ENCODE measurements at regions not wholly inside any gene's neighbourhood (a gene's known extent, or its start where the extent isn't known, plus 50 kb on each side); places are given as distances from the start of the nearest gene placed in this dataset.

DNA sequence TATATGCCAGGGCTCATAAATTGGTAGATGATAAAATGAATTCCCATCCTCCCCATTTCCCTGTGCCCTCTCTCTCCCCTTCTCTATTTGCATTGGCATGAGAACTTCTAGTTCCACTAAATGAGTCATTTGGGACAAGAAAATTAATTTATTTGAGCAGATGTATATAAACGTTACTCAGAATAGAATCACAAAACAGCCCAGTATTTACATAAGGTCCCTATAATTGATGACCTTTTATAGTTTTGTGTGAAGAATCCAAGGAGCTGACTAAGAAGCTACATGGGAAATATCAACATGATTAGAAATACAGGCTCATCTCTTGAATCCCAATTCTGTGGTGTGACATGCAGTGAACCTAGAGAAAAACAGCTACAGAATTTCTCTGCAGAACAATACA lies 617.7 kb upstream of the NR2F2 start:
- Histone ChIP-seq H3K4me1 (replicated peaks in 1 of 4; ENCODE audit: control insufficient read depth in 3 of 4, insufficient read depth in 4 of 4, low read length in 3 of 4) (peaks cover 0 to 5% (median 2%) of the 10 kb centered on the region in 4 experiments; a peak in 4 of 7 replicates), H4K5ac (ENCODE audit: insufficient read length, low read depth, low read length) (no peak overlapping the region), H3K4me3 (ENCODE audit: extremely low read depth in 1 of 4, insufficient read depth in 2 of 4, low read depth in 3 of 4, low read length in 4 of 4) (no peak overlapping the region), H3K56ac (replicated peaks; ENCODE audit: insufficient read length, low read depth, low read length) (no peak overlapping the region), H3K4ac (replicated peaks; ENCODE audit: insufficient read length, low read depth, low read length) (no peak overlapping the region), H3K23me2 (ENCODE audit: low read depth, low read length) (no peaks in the 10 kb centered on the region), H2BK5ac (ENCODE audit: low read depth, low read length) (no peak overlapping the region), H3K27ac (ENCODE audit: low read depth, low read length) (no peak overlapping the region), H3K23ac (ENCODE audit: insufficient read length) (no peak overlapping the region), H3K79me1 (ENCODE audit: low read depth, low read length) (no peaks in the 10 kb centered on the region), H3K27me3 (replicated peaks in 1 of 4; ENCODE audit: control insufficient read depth in 3 of 4, extremely low read depth in 1 of 4, insufficient read depth in 3 of 4, low read length in 3 of 4) (peaks cover 0 to 1% (median 0%) of the 10 kb centered on the region in 4 experiments; a peak in 1 of 7 replicates), H2BK15ac (ENCODE audit: low read length) (no peak overlapping the region), H3K14ac (ENCODE audit: insufficient read length) (no peak overlapping the region), H4K20me1 (replicated peaks in 1 of 2; ENCODE audit: control insufficient read depth in 1 of 2, insufficient read depth in 2 of 2, low read length in 2 of 2) (no peaks in the 10 kb centered on the region), H3K36me3 (ENCODE audit: control insufficient read depth in 2 of 4, insufficient read depth in 4 of 4, low read length in 3 of 4) (no peaks in the 10 kb centered on the region), H3K18ac (ENCODE audit: extremely low read depth, low read length) (no peak overlapping the region), H3K79me2 (ENCODE audit: control insufficient read depth in 1 of 2, insufficient read depth in 2 of 2, low read length in 2 of 2) (no peaks in the 10 kb centered on the region), H2AFZ (ENCODE audit: low read length) (no peak overlapping the region), H3K9me3 (ENCODE audit: insufficient read depth in 2 of 2, low read depth in 1 of 2, low read length in 1 of 2) (no peaks in the 10 kb centered on the region), H2BK12ac (ENCODE audit: low read depth, low read length) (no peak overlapping the region), H2AK5ac (ENCODE audit: low read depth, low read length) (no peak overlapping the region), H3K9ac (replicated peaks in 1 of 4; ENCODE audit: extremely low read depth in 1 of 4, low read depth in 3 of 4, low read length in 3 of 4) (no peak overlapping the region), H3K4me2 (ENCODE audit: insufficient read depth in 1 of 2, low read depth in 2 of 2, low read length in 2 of 2) (no peak overlapping the region), H2BK120ac (replicated peaks; ENCODE audit: low read depth, low read length) (no peak overlapping the region), H2BK20ac (ENCODE audit: low read length) (no peak overlapping the region), H4K91ac (replicated peaks; ENCODE audit: insufficient read length, low read length) (no peak overlapping the region), H4K8ac (ENCODE audit: extremely low read depth, insufficient read depth, low read length) (no peak overlapping the region)
- DNase-seq (ENCODE audit: low read depth in 1 of 2, low spot score in 2 of 2): no peak
- FAIRE-seq: no peak
- CTCF ChIA-PET (ENCODE audit: partially characterized antibody): no interaction called here
- WGBS, 2 experiments (ENCODE audit: extremely low coverage in 1 of 2, insufficient coverage in 1 of 2, insufficient read length in 1 of 2, insufficient replicate concordance in 2 of 2, low coverage in 1 of 2, low lambda C conversion rate in 2 of 2, missing lambda C conversion rate in 1 of 2): 93% methylated on average over 1 of the region's 1 CpG; no CpG with 5 or more reads in 1 of the 2 experiments
- POLR2A ChIA-PET (ENCODE audit: partially characterized antibody): no interaction called here
- TF ChIP-seq POU5F1 (IDR thresholded peaks at IDR 0.05; ENCODE audit: low read depth, low read length) (no peak), SUZ12 (IDR thresholded peaks at IDR 0.05; ENCODE audit: low read length) (no peak)

Measured in H1 (cell line).